K562 (cell line): ENCODE measurements at regions not wholly inside any gene's neighbourhood (a gene's known extent, or its start where the extent isn't known, plus 50 kb on each side); places are given as distances from the start of the nearest gene placed in this dataset.

Experiments used
- ATAC-seq: fragments of 200-7000 bp; cut with Tn5 transposase; 3 replicates; pipeline ENCODE4 v1.9.1; 2020; ENCODE audit warnings: moderate library complexity
- BruUV-seq: library from RNA; stranded (reverse); fragments of 400-500 nt; replicated peaks from 2 replicates; lab custom pipeline; 2021; lab: Mats Ljungman, UMichigan
- CTCF ChIA-PET: fragments of 300-600 bp; formaldehyde crosslinking; extraction: SDS; loops from one replicate; lab custom pipeline; 2021; ENCODE audit warnings: low intra/inter-chr PET ratio; lab: Yijun Ruan, JAX
- POLR2A ChIA-PET: fragments of 300-600, 350-650 bp; sonication (Branson Sonifier 250); formaldehyde crosslinking; extraction: SDS; loops from one replicate; lab custom pipeline; 2021; ENCODE audit warnings: antibody characterized with exemption, inconsistent platforms; lab: Yijun Ruan, JAX
- DNase-seq, 4 experiments: peaks; one replicate each; pipeline versions ENCODE4 v3.0.0 to v3.0.0-alpha.2; 2011 to 2018; ENCODE audit warnings: low spot score in 3 of 4, mixed read lengths in 3 of 4; ENCODE audit errors: extremely low read depth in 1 of 4
- FAIRE-seq: peaks from 2 replicates; lab custom pipeline; 2011; peaks lifted over from hg19 to GRCh38; lab: Jason Lieb, UNC
- H2AFZ ChIP-seq: 2 replicates; pipeline ENCODE4 v1.6.0; 2011; ENCODE audit warnings: low read depth, low read length, control low read depth, inconsistent platforms
- H3K27ac ChIP-seq: fragments of 200-600 bp; 3 replicates; pipeline ENCODE4 v1.8.0; 2011; ENCODE audit warnings: low read depth, mild to moderate bottlenecking, control low read depth, inconsistent platforms, low read length, moderate library complexity, mixed read lengths; ENCODE audit errors: extremely low read depth
- H3K27me3 ChIP-seq, 2 experiments: fragments of 300-600 bp in 1 of 2; 2 replicates in 1 of 2; 3 replicates in 1 of 2; pipeline versions ENCODE4 v1.6.0 to v1.8.0; 2011; ENCODE audit warnings: inconsistent platforms in 2 of 2, low read length in 2 of 2, mild to moderate bottlenecking in 1 of 2, mixed read lengths in 1 of 2, moderate library complexity in 1 of 2; ENCODE audit not compliant: control insufficient read depth in 2 of 2, insufficient read depth in 2 of 2
- H3K36me3 ChIP-seq: fragments of 300-600 bp; 3 replicates; pipeline ENCODE4 v1.8.0; 2011; ENCODE audit warnings: mild to moderate bottlenecking, low read length, inconsistent platforms; ENCODE audit not compliant: control insufficient read depth, insufficient read depth
- H3K4me1 ChIP-seq, 2 experiments: fragments of 200-600 bp in 1 of 2; replicated peaks in 1 of 2; 2 replicates in 1 of 2; 3 replicates in 1 of 2; pipeline versions ENCODE4 v1.5.1 to v1.8.0; 2011; ENCODE audit warnings: inconsistent platforms in 2 of 2, low read length in 2 of 2, mild to moderate bottlenecking in 1 of 2, mixed read lengths in 1 of 2, moderate library complexity in 1 of 2; ENCODE audit not compliant: control insufficient read depth in 2 of 2, insufficient read depth in 2 of 2
- H3K4me2 ChIP-seq: 2 replicates; pipeline ENCODE4 v1.6.1; 2011; ENCODE audit warnings: low read length, control low read depth, inconsistent platforms, mixed read lengths; ENCODE audit not compliant: insufficient read depth
- H3K4me3 ChIP-seq: fragments of 200-600 bp; sonication (generic), shearing (Covaris generic); 2 replicates; pipeline ENCODE4 v1.5.1; 2016; ENCODE audit warnings: control low read depth, inconsistent platforms
- H3K79me2 ChIP-seq: fragments of 200-600 bp; 3 replicates; pipeline ENCODE4 v1.8.0; 2011; ENCODE audit warnings: low read length, inconsistent platforms; ENCODE audit not compliant: control insufficient read depth, insufficient read depth
- H3K9ac ChIP-seq, 2 experiments: 2 replicates each; pipeline versions ENCODE4 v1.6.0 to v1.6.1; 2011; ENCODE audit warnings: low read depth in 2 of 2, low read length in 2 of 2, control low read depth in 1 of 2, inconsistent platforms in 1 of 2, mild to moderate bottlenecking in 1 of 2, mixed read lengths in 1 of 2; ENCODE audit not compliant: insufficient read depth in 1 of 2
- H3K9me1 ChIP-seq: one replicate; pipeline ENCODE4 v1.6.0; 2011; ENCODE audit warnings: inconsistent platforms, mild to moderate bottlenecking, low read length, moderate library complexity; ENCODE audit not compliant: control insufficient read depth, insufficient read depth
- H3K9me3 ChIP-seq: replicated peaks from 2 replicates; pipeline ENCODE4 v1.5.1; 2011; ENCODE audit warnings: low read depth, low read length, inconsistent platforms; ENCODE audit not compliant: control insufficient read depth, insufficient read depth
- H4K20me1 ChIP-seq: replicated peaks from 2 replicates; pipeline ENCODE4 v1.6.1; 2011; ENCODE audit warnings: low read length, inconsistent platforms, mixed read lengths; ENCODE audit not compliant: control insufficient read depth, insufficient read depth
- CBX2 ChIP-seq: fragments of 200-600 bp; sonication (generic); IDR thresholded peaks from one replicate; pipeline ENCODE4 v1.6.1; 2012; ENCODE audit warnings: mild to moderate bottlenecking, low read length, inconsistent platforms; ENCODE audit not compliant: insufficient read depth, poor library complexity, severe bottlenecking
- COPS2 ChIP-seq: fragments of 450-650 bp; conservative IDR thresholded peaks from 2 replicates; pipeline ENCODE4 v1.6.1; 2016; ENCODE audit warnings: mild to moderate bottlenecking, moderate library complexity
- EP400 ChIP-seq: fragments of 450-650 bp; IDR thresholded peaks from 2 replicates; pipeline ENCODE4 v1.6.1; 2017; ENCODE audit warnings: antibody characterized with exemption, mild to moderate bottlenecking, moderate library complexity
- FOXK1 ChIP-seq: sonication (generic); formaldehyde crosslinking; IDR thresholded peaks from 2 replicates; pipeline ENCODE4 v1.8.0; 2022; ENCODE audit warnings: missing genetic modification reagents, mild to moderate bottlenecking, borderline replicate concordance
- FOXK2 ChIP-seq, 2 experiments: fragments of 450-650 bp; IDR thresholded peaks in 1 of 2; conservative IDR thresholded peaks in 1 of 2; 2 replicates each; pipeline ENCODE4 v1.6.1; 2016; ENCODE audit warnings: low read depth in 2 of 2, mild to moderate bottlenecking in 1 of 2
- GTF2A2 ChIP-seq: IDR thresholded peaks from 2 replicates; pipeline ENCODE4 v1.6.1; 2016; ENCODE audit warnings: mild to moderate bottlenecking, missing genetic modification characterization, missing compliant biosample characterization
- NEUROD1 ChIP-seq: fragments of 150-350 bp; IDR thresholded peaks from 2 replicates; pipeline ENCODE4 v1.6.1; 2014; ENCODE audit warnings: borderline replicate concordance, low read length, low read depth; ENCODE audit not compliant: partially characterized antibody
- RBFOX2 ChIP-seq: fragments of 200-400 bp; formaldehyde crosslinking; IDR thresholded peaks from 2 replicates; pipeline ENCODE4 v1.6.1; 2017; ENCODE audit warnings: low read depth, mild to moderate bottlenecking, low read length, moderate library complexity
- RNF2 ChIP-seq: sonication (generic); IDR thresholded peaks from 2 replicates; pipeline ENCODE4 v1.6.1; 2016
- SMARCE1 ChIP-seq: fragments of 450-650 bp; IDR thresholded peaks from 2 replicates; pipeline ENCODE4 v1.7.1; 2016; ENCODE audit warnings: mild to moderate bottlenecking
- SMC3 ChIP-seq: conservative IDR thresholded peaks from 2 replicates; pipeline ENCODE4 v1.6.1; 2011; ENCODE audit warnings: low read depth, low read length, improper control_type of control experiment; ENCODE audit not compliant: insufficient read depth
- TAF1 ChIP-seq: IDR thresholded peaks from 2 replicates; pipeline ENCODE4 v1.6.1; 2011; ENCODE audit warnings: mild to moderate bottlenecking, low read length, moderate library complexity; ENCODE audit not compliant: insufficient read depth, control insufficient read depth, severe bottlenecking; ENCODE audit errors: extremely low read depth
- ZC3H8 ChIP-seq: fragments of 450-650 bp; IDR thresholded peaks from 2 replicates; pipeline ENCODE4 v1.6.1; 2017
- ZNF263 ChIP-seq: sonication (generic); formaldehyde crosslinking; IDR thresholded peaks from 2 replicates; pipeline ENCODE4 v1.8.0; 2022; ENCODE audit warnings: mild to moderate bottlenecking, missing genetic modification reagents, borderline replicate concordance
- ZNF282 ChIP-seq: sonication (generic); formaldehyde crosslinking; IDR thresholded peaks from 2 replicates; pipeline ENCODE4 v1.8.1; 2023; ENCODE audit warnings: missing genetic modification reagents
- ZNF431 ChIP-seq: sonication (generic); formaldehyde crosslinking; IDR thresholded peaks from 2 replicates; pipeline ENCODE4 v1.8.0; 2022; ENCODE audit warnings: mild to moderate bottlenecking, missing genetic modification reagents
- ZNF699 ChIP-seq: fragments of 250-450 bp; sonication (Bioruptor Pico); IDR thresholded peaks from 2 replicates; pipeline ENCODE4 v1.8.0; 2021; ENCODE audit warnings: mild to moderate bottlenecking, moderate library complexity; ENCODE audit not compliant: insufficient replicate concordance
- WGBS: fragments of 100-300 bp; shearing (Covaris generic); methylation state at CpG from one replicate; pipeline ENCODE4 v1.1.6; 2016; ENCODE audit warnings: low coverage, mixed read lengths; ENCODE audit not compliant: insufficient coverage; ENCODE audit errors: missing lambda C conversion rate; 5-methylcytosine and 5-hydroxymethylcytosine counted together
- in situ Hi-C: fragments of 300-500 bp; cut with MboI; formaldehyde crosslinking; loops from 4 replicates; pipeline ENCODE4 v1.15.0; 2018; ENCODE audit warnings: inconsistent platforms, mixed read lengths
- intact Hi-C: fragments of 100-400 bp; cut with micrococcal nuclease; formaldehyde crosslinking; loops from 2 replicates; pipeline ENCODE4 v1.14.2; 2022

GRCh38 chr22:33996824-33997223, 76.5 kb upstream of the LARGE1 start:
- CTCF ChIA-PET = no interaction called here
- H3K4me3 ChIP-seq = no peak overlapping the region
- H3K27ac ChIP-seq = no peak overlapping the region
- FAIRE-seq = no peak
- no peaks in the 10 kb centered on the region for H3K9me3 ChIP-seq
- no peaks in the 10 kb centered on the region for H3K9me1 ChIP-seq
- TF ChIP-seq COPS2 = no peak
- no peak for TF ChIP-seq FOXK2 (conservative IDR thresholded peaks at IDR 0.05 in 1 of 2, IDR thresholded peaks at IDR 0.05 in 1 of 2; ENCODE audit: low read depth in 2 of 2)
- TF ChIP-seq SMC3 = no peak
- no peak for TF ChIP-seq RNF2
- TF ChIP-seq ZNF263 (CRISPR knock-in tag) = no peak
- TF ChIP-seq ZNF431 (CRISPR knock-in tag) = no peak
- no peak for TF ChIP-seq FOXK1 (CRISPR knock-in tag)
- TF ChIP-seq GTF2A2 (tag) = no peak
- TF ChIP-seq NEUROD1 = no peak
- TF ChIP-seq EP400 = no peak
- no peak for TF ChIP-seq CBX2
- TF ChIP-seq RBFOX2 = no peak
- TF ChIP-seq SMARCE1 = no peak
- TF ChIP-seq TAF1 = no peak
- TF ChIP-seq ZNF282 (CRISPR knock-in tag) = no peak
- no peak for TF ChIP-seq ZC3H8
- no peak for TF ChIP-seq ZNF699 (CRISPR knock-in tag)
- TF ChIP-seq, all 486 proteins: peak for 0
- H3K4me1 ChIP-seq = no peaks in the 10 kb centered on the region
- H4K20me1 ChIP-seq = no peaks in the 10 kb centered on the region
- no peak overlapping the region for H3K4me2 ChIP-seq
- no peak overlapping the region for H3K9ac ChIP-seq
- H2AFZ ChIP-seq = no peak overlapping the region
- no peaks in the 10 kb centered on the region for H3K27me3 ChIP-seq
- no peak for ATAC-seq
- WGBS = 0% methylated on average over 3 of the region's 3 CpGs
- no peaks in the 10 kb centered on the region for H3K79me2 ChIP-seq
- no TSS peak for BruUV-seq
- H3K36me3 ChIP-seq = no peaks in the 10 kb centered on the region
- in situ Hi-C loops = no loop called here
- intact Hi-C loops = no loop called here
- POLR2A ChIA-PET = no interaction called here
- no peak for DNase-seq
